ENCODE measurements at regions not wholly inside any gene's neighbourhood (a gene's known extent, or its start where the extent isn't known, plus 50 kb on each side); places are given as distances from the start of the nearest gene placed in this dataset.

DNA sequence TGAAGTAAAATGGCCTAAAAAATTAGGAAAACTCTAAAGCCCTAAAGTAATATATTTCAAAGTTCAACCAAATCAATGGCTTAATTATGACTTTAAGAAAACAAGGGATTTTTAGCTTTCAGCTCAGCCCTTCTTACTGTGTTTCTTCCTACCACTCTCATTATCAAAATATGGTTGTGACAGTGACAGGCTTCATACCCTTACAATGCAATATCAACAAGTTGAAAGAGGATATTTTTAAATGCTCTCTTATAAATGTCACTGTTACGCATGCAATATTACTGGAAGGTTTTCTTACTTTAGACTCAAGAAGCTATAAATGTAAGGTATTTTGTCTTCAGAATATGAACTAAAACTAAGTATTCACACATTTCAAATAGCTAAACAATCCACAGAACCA, 1225.7 kb upstream of the MIR17HG start:
- H4K20me1 ChIP-seq (ENCODE audit: low read length): no peaks in the 10 kb centered on the region
- no TSS peak for BruUV-seq (replicated peaks)
- H3K9me3 ChIP-seq (ENCODE audit: low read length): no peaks in the 10 kb centered on the region
- intact Hi-C loops (cut with micrococcal nuclease): no loop called here
- H3K79me2 ChIP-seq (ENCODE audit: low read length): no peaks in the 10 kb centered on the region
- H3K4me2 ChIP-seq (ENCODE audit: low read length): no peak overlapping the region
- no peak overlapping the region for H3K4me3 ChIP-seq (ENCODE audit: low read length)
- H3K36me3 ChIP-seq (ENCODE audit: low read depth, low read length): no peaks in the 10 kb centered on the region
- H3K9me2 ChIP-seq (replicated peaks; ENCODE audit: low read length): no peaks in the 10 kb centered on the region
- H3K4me1 ChIP-seq (ENCODE audit: insufficient read depth, low read length): peaks cover 7% of the 10 kb centered on the region; the same call in 1 of the 2 replicates
- ATAC-seq (no peak), DNase-seq (no peak)
- H3K27me3 ChIP-seq (ENCODE audit: low read length): no peaks in the 10 kb centered on the region
- POLR2A ChIA-PET (ENCODE audit: unreplicated experiment): no interaction called here
- TF ChIP-seq EZH2 (IDR thresholded peaks at IDR 0.05; ENCODE audit: low read length, unreplicated experiment): no peak
- TF ChIP-seq, protein P1, sequence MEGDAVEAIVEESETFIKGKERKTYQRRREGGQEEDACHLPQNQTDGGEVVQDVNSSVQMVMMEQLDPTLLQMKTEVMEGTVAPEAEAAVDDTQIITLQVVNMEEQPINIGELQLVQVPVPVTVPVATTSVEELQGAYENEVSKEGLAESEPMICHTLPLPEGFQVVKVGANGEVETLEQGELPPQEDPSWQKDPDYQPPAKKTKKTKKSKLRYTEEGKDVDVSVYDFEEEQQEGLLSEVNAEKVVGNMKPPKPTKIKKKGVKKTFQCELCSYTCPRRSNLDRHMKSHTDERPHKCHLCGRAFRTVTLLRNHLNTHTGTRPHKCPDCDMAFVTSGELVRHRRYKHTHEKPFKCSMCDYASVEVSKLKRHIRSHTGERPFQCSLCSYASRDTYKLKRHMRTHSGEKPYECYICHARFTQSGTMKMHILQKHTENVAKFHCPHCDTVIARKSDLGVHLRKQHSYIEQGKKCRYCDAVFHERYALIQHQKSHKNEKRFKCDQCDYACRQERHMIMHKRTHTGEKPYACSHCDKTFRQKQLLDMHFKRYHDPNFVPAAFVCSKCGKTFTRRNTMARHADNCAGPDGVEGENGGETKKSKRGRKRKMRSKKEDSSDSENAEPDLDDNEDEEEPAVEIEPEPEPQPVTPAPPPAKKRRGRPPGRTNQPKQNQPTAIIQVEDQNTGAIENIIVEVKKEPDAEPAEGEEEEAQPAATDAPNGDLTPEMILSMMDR (conservative IDR thresholded peaks at IDR 0.05; ENCODE audit: low read depth, low read length): no peak
- H3K9ac ChIP-seq (ENCODE audit: low read length): no peak overlapping the region
- H3K27ac ChIP-seq (ENCODE audit: low read length): no peak overlapping the region
- CTCF ChIA-PET: no interaction called here
- no peaks in the 10 kb centered on the region for H3F3A ChIP-seq (ENCODE audit: low read length, unreplicated experiment)
- no peak overlapping the region for H2AFZ ChIP-seq (ENCODE audit: low read length)

DNA sequence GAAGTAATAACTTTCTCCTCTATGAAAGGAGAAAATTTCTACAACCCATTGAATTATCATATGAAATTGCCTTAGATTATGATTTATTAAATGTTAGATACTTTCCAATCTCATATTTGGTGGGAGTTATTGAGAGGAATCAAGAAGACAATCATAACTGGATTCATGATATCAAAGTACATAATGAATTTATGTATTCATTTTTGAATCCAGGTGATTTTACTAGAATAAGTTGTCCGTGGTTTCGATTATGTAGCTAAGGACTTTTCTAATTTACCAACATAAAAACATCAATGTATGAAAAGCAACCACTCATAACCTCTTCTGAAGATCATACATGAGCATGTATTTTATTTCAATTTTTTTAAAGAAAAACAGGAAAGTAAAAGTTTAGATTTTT, 1225.0 kb upstream of the MIR17HG start:
- no peak overlapping the region for H3K27ac ChIP-seq (ENCODE audit: low read length)
- no peaks in the 10 kb centered on the region for H3K79me2 ChIP-seq (ENCODE audit: low read length)
- TF ChIP-seq, protein P1 (conservative IDR thresholded peaks at IDR 0.05; ENCODE audit: low read depth, low read length): no peak
- TF ChIP-seq EZH2phosphoT487 (IDR thresholded peaks at IDR 0.05; ENCODE audit: borderline replicate concordance, low read length) (no peak), EZH2 (IDR thresholded peaks at IDR 0.05; ENCODE audit: low read length, unreplicated experiment) (no peak)
- POLR2A ChIA-PET (ENCODE audit: unreplicated experiment): no interaction called here
- H3K9ac ChIP-seq (ENCODE audit: low read length): no peak overlapping the region
- no peaks in the 10 kb centered on the region for H3F3A ChIP-seq (ENCODE audit: low read length, unreplicated experiment)
- H3K36me3 ChIP-seq (ENCODE audit: low read depth, low read length): no peaks in the 10 kb centered on the region
- no peak overlapping the region for H3K4me3 ChIP-seq (ENCODE audit: low read length)
- H3K27me3 ChIP-seq (ENCODE audit: low read length): no peaks in the 10 kb centered on the region
- H2AFZ ChIP-seq (ENCODE audit: low read length): no peak overlapping the region
- CTCF ChIA-PET: no interaction called here
- no TSS peak for BruUV-seq (replicated peaks)
- ATAC-seq: no peak
- H3K4me1 ChIP-seq (ENCODE audit: insufficient read depth, low read length): peaks cover 7% of the 10 kb centered on the region; the same call in 1 of the 2 replicates
- no peaks in the 10 kb centered on the region for H4K20me1 ChIP-seq (ENCODE audit: low read length)
- DNase-seq: no peak
- H3K4me2 ChIP-seq (ENCODE audit: low read length): no peak overlapping the region
- no peaks in the 10 kb centered on the region for H3K9me2 ChIP-seq (replicated peaks; ENCODE audit: low read length)
- intact Hi-C loops (cut with micrococcal nuclease): no loop called here
- no peaks in the 10 kb centered on the region for H3K9me3 ChIP-seq (ENCODE audit: low read length)

DNA sequence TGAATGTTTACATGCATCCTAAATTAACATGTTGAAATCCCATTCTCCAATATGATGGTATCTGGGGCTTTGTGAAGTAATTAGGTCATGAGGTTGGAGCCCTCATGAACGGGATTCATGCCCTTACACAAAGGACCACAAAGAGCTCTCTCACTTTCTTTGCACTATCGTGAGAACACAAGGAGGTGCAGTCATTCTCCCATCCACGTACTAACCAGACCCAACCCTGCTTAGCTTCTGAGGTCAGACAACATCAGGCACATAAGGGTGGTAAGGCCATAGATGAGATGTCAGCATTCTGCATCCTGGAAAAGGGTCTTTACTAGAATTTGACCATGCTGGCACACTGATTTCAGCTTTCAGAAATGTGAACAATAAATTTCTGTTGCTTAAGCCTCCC, 1211.9 kb upstream of the MIR17HG start:
- Histone ChIP-seq H2AFZ (ENCODE audit: low read length) (no peak overlapping the region), H4K20me1 (ENCODE audit: low read length) (no peaks in the 10 kb centered on the region), H3K27ac (ENCODE audit: low read length) (no peak overlapping the region), H3K4me3 (ENCODE audit: low read length) (no peak overlapping the region), H3K36me3 (ENCODE audit: low read depth, low read length) (no peaks in the 10 kb centered on the region), H3K4me1 (ENCODE audit: insufficient read depth, low read length) (no peaks in the 10 kb centered on the region), H3K9ac (ENCODE audit: low read length) (no peak overlapping the region), H3K79me2 (ENCODE audit: low read length) (no peaks in the 10 kb centered on the region), H3K9me2 (replicated peaks; ENCODE audit: low read length) (no peaks in the 10 kb centered on the region), H3K4me2 (ENCODE audit: low read length) (no peak overlapping the region), H3K9me3 (ENCODE audit: low read length) (no peaks in the 10 kb centered on the region), H3F3A (ENCODE audit: low read length, unreplicated experiment) (no peaks in the 10 kb centered on the region), H3K27me3 (ENCODE audit: low read length) (no peaks in the 10 kb centered on the region)
- BruUV-seq (replicated peaks): no TSS peak
- intact Hi-C loops (cut with micrococcal nuclease): no loop called here
- ATAC-seq (no peak), DNase-seq (no peak)
- ChIA-PET POLR2A (ENCODE audit: unreplicated experiment) (no interaction called here), CTCF (no interaction called here)
- TF ChIP-seq EZH2phosphoT487 (IDR thresholded peaks at IDR 0.05; ENCODE audit: borderline replicate concordance, low read length) (no peak), EZH2 (IDR thresholded peaks at IDR 0.05; ENCODE audit: low read length, unreplicated experiment) (no peak)
- TF ChIP-seq, protein P1 (conservative IDR thresholded peaks at IDR 0.05; ENCODE audit: low read depth, low read length): no peak
